Neuronal stem cell (in vitro differentiated cells): ENCODE measurements at regions not wholly inside any gene's neighbourhood (a gene's known extent, or its start where the extent isn't known, plus 50 kb on each side); places are given as distances from the start of the nearest gene placed in this dataset.

Experiments used
- DNase-seq: peaks from one replicate; pipeline ENCODE4 v3.0.0-alpha.2; 2013; ENCODE audit warnings: low spot score
- H2AFZ ChIP-seq: one replicate; pipeline ENCODE4 v1.6.1; 2013; ENCODE audit warnings: mild to moderate bottlenecking, low read length, inconsistent platforms
- H2AK5ac ChIP-seq: 2 replicates; pipeline ENCODE4 v1.6.1; 2013; ENCODE audit warnings: low read depth, mild to moderate bottlenecking, inconsistent platforms, low read length, moderate library complexity, mixed read lengths
- H2BK120ac ChIP-seq: 2 replicates; pipeline ENCODE4 v1.6.1; 2013; ENCODE audit warnings: low read depth, mild to moderate bottlenecking, inconsistent platforms, low read length, moderate library complexity, mixed read lengths
- H2BK12ac ChIP-seq: one replicate; pipeline ENCODE4 v1.6.1; 2013; ENCODE audit warnings: low read length, inconsistent platforms
- H2BK15ac ChIP-seq: 2 replicates; pipeline ENCODE4 v1.6.1; 2013; ENCODE audit warnings: mild to moderate bottlenecking, low read length, inconsistent platforms, mixed read lengths
- H2BK5ac ChIP-seq: one replicate; pipeline ENCODE4 v1.6.1; 2013; ENCODE audit warnings: inconsistent platforms, mild to moderate bottlenecking, low read length, moderate library complexity
- H3K14ac ChIP-seq: one replicate; pipeline ENCODE4 v1.6.1; 2013; ENCODE audit warnings: low read length, inconsistent platforms
- H3K18ac ChIP-seq: 2 replicates; pipeline ENCODE4 v1.6.1; 2013; ENCODE audit warnings: low read length, inconsistent platforms
- H3K23ac ChIP-seq: 2 replicates; pipeline ENCODE4 v1.6.1; 2013; ENCODE audit warnings: low read depth, mild to moderate bottlenecking, mixed read lengths, low read length, inconsistent platforms; ENCODE audit not compliant: poor library complexity
- H3K27ac ChIP-seq: replicated peaks from 3 replicates; pipeline ENCODE4 v1.5.1; 2013; ENCODE audit warnings: low read length, inconsistent platforms
- H3K27me3 ChIP-seq, 3 experiments: 2 replicates each; pipeline ENCODE4 v1.6.1; 2013; ENCODE audit warnings: low read length in 3 of 3, mild to moderate bottlenecking in 2 of 3, inconsistent platforms in 1 of 3, low read depth in 1 of 3, mixed read lengths in 1 of 3, moderate library complexity in 1 of 3; ENCODE audit not compliant: control insufficient read depth in 3 of 3, insufficient read depth in 3 of 3
- H3K36me3 ChIP-seq, 2 donors: replicated peaks in 1 of 2; 2 replicates each; pipeline ENCODE4 v1.6.1; 2013; ENCODE audit warnings: low read length in 2 of 2; ENCODE audit not compliant: control insufficient read depth in 2 of 2, insufficient read depth in 2 of 2
- H3K4ac ChIP-seq: 2 replicates; pipeline ENCODE4 v1.6.1; 2013; ENCODE audit warnings: inconsistent platforms, mild to moderate bottlenecking, low read length, moderate library complexity
- H3K4me1 ChIP-seq, 2 donors: 1 replicate in 1 of 2; 2 replicates in 1 of 2; pipeline ENCODE4 v1.6.1; 2013; ENCODE audit warnings: low read length in 2 of 2, low read depth in 1 of 2; ENCODE audit not compliant: control insufficient read depth in 2 of 2, insufficient read depth in 1 of 2
- H3K4me2 ChIP-seq: one replicate; pipeline ENCODE4 v1.6.1; 2013; ENCODE audit warnings: mild to moderate bottlenecking, low read length, inconsistent platforms; ENCODE audit not compliant: insufficient read depth, poor library complexity, severe bottlenecking
- H3K4me3 ChIP-seq, 2 donors: 2 replicates each; pipeline ENCODE4 v1.5.1; 2013; ENCODE audit warnings: low read length in 2 of 2, mild to moderate bottlenecking in 2 of 2, inconsistent platforms in 1 of 2, moderate library complexity in 1 of 2
- H3K79me1 ChIP-seq: one replicate; pipeline ENCODE4 v1.6.1; 2013; ENCODE audit warnings: low read depth, mild to moderate bottlenecking, inconsistent platforms, low read length, moderate library complexity
- H3K9ac ChIP-seq: one replicate; pipeline ENCODE4 v1.6.1; 2013; ENCODE audit warnings: mild to moderate bottlenecking, low read depth, low read length, inconsistent platforms; ENCODE audit not compliant: poor library complexity
- H3K9me3 ChIP-seq, 2 donors: replicated peaks in 1 of 2; 2 replicates each; pipeline versions ENCODE3 to v1.6.1; 2013; ENCODE audit warnings: low read length in 2 of 2, mild to moderate bottlenecking in 2 of 2, inconsistent platforms in 1 of 2, low read depth in 1 of 2, mixed read lengths in 1 of 2, moderate library complexity in 1 of 2; ENCODE audit not compliant: control insufficient read depth in 2 of 2, insufficient read depth in 1 of 2
- H4K8ac ChIP-seq: one replicate; pipeline ENCODE4 v1.6.1; 2013; ENCODE audit warnings: low read depth, mild to moderate bottlenecking, inconsistent platforms, low read length, moderate library complexity
- H4K91ac ChIP-seq: one replicate; pipeline ENCODE4 v1.6.1; 2013; ENCODE audit warnings: low read length, low read depth, mild to moderate bottlenecking, inconsistent platforms; ENCODE audit not compliant: poor library complexity
- WGBS, 2 donors: extraction: QIAGEN DNeasy Blood & Tissue Kit; methylation state at CpG; one replicate each; pipeline ENCODE4 v1.1.7; 2013; ENCODE audit warnings: missing lambda C conversion rate in 2 of 2, mixed read lengths in 1 of 2; ENCODE audit not compliant: insufficient read length in 2 of 2, insufficient replicate concordance in 1 of 2; ENCODE audit errors: extremely low coverage in 2 of 2; 5-methylcytosine and 5-hydroxymethylcytosine counted together

- Histone ChIP-seq H3K4me1 (no peaks in the 10 kb centered on the region), H2AFZ (no peak overlapping the region), H3K18ac (no peak overlapping the region), H3K23ac (no peak overlapping the region), H4K8ac (no peak overlapping the region), H4K91ac (no peak overlapping the region), H3K36me3 (no peaks in the 10 kb centered on the region), H3K4me2 (no peak overlapping the region), H2BK12ac (no peak overlapping the region), H3K14ac (no peak overlapping the region), H2BK15ac (no peak overlapping the region), H3K27ac (no peak overlapping the region), H3K4me3 (no peak overlapping the region), H3K4ac (no peak overlapping the region), H3K9me3 (peaks cover 0 to 1% of the 10 kb centered on the region in 2 donors), H2BK5ac (no peak overlapping the region), H2BK120ac (no peak overlapping the region), H3K27me3 (no peaks in the 10 kb centered on the region), H3K79me1 (no peaks in the 10 kb centered on the region), H2AK5ac (no peak overlapping the region), H3K9ac (no peak overlapping the region)
- DNase-seq, result no peak
- WGBS, 2 donors, result no CpG with 5 or more reads among the region's 1 CpG
Measured at GRCh38 chr12:59386236-59386635, 209.6 kb upstream of the SLC16A7 start.

GRCh38 chr12:59383079-59383822 lies 212.6 kb upstream of the SLC16A7 start:
- no peak overlapping the region for H2AK5ac ChIP-seq
- no peak overlapping the region for H3K23ac ChIP-seq
- H2AFZ ChIP-seq, result no peak overlapping the region
- DNase-seq, result no peak
- no CpG with 5 or more reads among the region's 1 CpG for WGBS, 2 donors
- H3K4ac ChIP-seq, result no peak overlapping the region
- H3K79me1 ChIP-seq, result no peaks in the 10 kb centered on the region
- H2BK120ac ChIP-seq, result no peak overlapping the region
- H3K36me3 ChIP-seq, result no peaks in the 10 kb centered on the region
- no peaks in the 10 kb centered on the region for H3K27me3 ChIP-seq
- no peak overlapping the region for H4K91ac ChIP-seq
- no peak overlapping the region for H2BK5ac ChIP-seq
- H3K4me2 ChIP-seq, result no peak overlapping the region
- no peak overlapping the region for H3K4me3 ChIP-seq
- H3K14ac ChIP-seq, result no peak overlapping the region
- no peak overlapping the region for H3K27ac ChIP-seq
- H4K8ac ChIP-seq, result no peak overlapping the region
- H3K9ac ChIP-seq, result no peak overlapping the region
- no peaks in the 10 kb centered on the region for H3K4me1 ChIP-seq
- no peak overlapping the region for H3K18ac ChIP-seq
- H3K9me3 ChIP-seq, result no peaks in the 10 kb centered on the region
- no peak overlapping the region for H2BK15ac ChIP-seq
- H2BK12ac ChIP-seq, result no peak overlapping the region

- H3K4me3 ChIP-seq, result no peak overlapping the region
- no peaks in the 10 kb centered on the region for H3K36me3 ChIP-seq
- H3K27ac ChIP-seq, result no peak overlapping the region
- H3K23ac ChIP-seq, result no peak overlapping the region
- no peaks in the 10 kb centered on the region for H3K27me3 ChIP-seq
- H2BK120ac ChIP-seq, result no peak overlapping the region
- H3K14ac ChIP-seq, result no peak overlapping the region
- H2AFZ ChIP-seq, result no peak overlapping the region
- no peak overlapping the region for H2BK15ac ChIP-seq
- H3K4me2 ChIP-seq, result no peak overlapping the region
- H3K79me1 ChIP-seq, result no peaks in the 10 kb centered on the region
- H2BK12ac ChIP-seq, result no peak overlapping the region
- H2BK5ac ChIP-seq, result no peak overlapping the region
- no peaks in the 10 kb centered on the region for H3K4me1 ChIP-seq
- DNase-seq, result no peak
- H3K18ac ChIP-seq, result no peak overlapping the region
- no peaks in the 10 kb centered on the region for H3K9me3 ChIP-seq
- WGBS, 2 donors, result no CpG with 5 or more reads among the region's 3 CpGs
- H3K9ac ChIP-seq, result no peak overlapping the region
- H4K8ac ChIP-seq, result no peak overlapping the region
- H3K4ac ChIP-seq, result no peak overlapping the region
- no peak overlapping the region for H2AK5ac ChIP-seq
- no peak overlapping the region for H4K91ac ChIP-seq
Measured at GRCh38 chr12:59382282-59383078, 213.3 kb upstream of the SLC16A7 start.

GRCh38 chr12:59381106-59381505 lies 214.7 kb upstream of the SLC16A7 start:
- no peak for DNase-seq
- no peak overlapping the region for H2BK5ac ChIP-seq

More at GRCh38 chr12:59381106-59381505, 214.7 kb upstream of the SLC16A7 start:
- Histone ChIP-seq H2BK15ac (no peak overlapping the region), H4K8ac (no peak overlapping the region), H2BK12ac (no peak overlapping the region), H3K4me1 (no peaks in the 10 kb centered on the region), H3K4me3 (no peak overlapping the region), H4K91ac (no peak overlapping the region), H3K4me2 (no peak overlapping the region), H3K9me3 (no peaks in the 10 kb centered on the region), H2BK120ac (no peak overlapping the region), H3K18ac (no peak overlapping the region), H3K27me3 (no peaks in the 10 kb centered on the region), H3K9ac (no peak overlapping the region), H3K4ac (no peak overlapping the region), H2AK5ac (no peak overlapping the region), H3K36me3 (no peaks in the 10 kb centered on the region), H2AFZ (no peak overlapping the region), H3K23ac (no peak overlapping the region), H3K14ac (no peak overlapping the region), H3K27ac (no peak overlapping the region), H3K79me1 (no peaks in the 10 kb centered on the region)
